K562 (cell line): ENCODE measurements at regions not wholly inside any gene's neighbourhood (a gene's known extent, or its start where the extent isn't known, plus 50 kb on each side); places are given as distances from the start of the nearest gene placed in this dataset.

Experiments
- ATAC-seq: fragments of 200-7000 bp; cut with Tn5 transposase; 3 replicates; pipeline ENCODE4 v1.9.1; 2020; ENCODE audit warnings: moderate library complexity
- BruUV-seq: library from RNA; stranded (reverse); fragments of 400-500 nt; replicated peaks from 2 replicates; lab custom pipeline; 2021; lab: Mats Ljungman, UMichigan
- CTCF ChIA-PET: fragments of 300-600 bp; formaldehyde crosslinking; extraction: SDS; loops from one replicate; lab custom pipeline; 2021; ENCODE audit warnings: low intra/inter-chr PET ratio; lab: Yijun Ruan, JAX
- POLR2A ChIA-PET: fragments of 300-600, 350-650 bp; sonication (Branson Sonifier 250); formaldehyde crosslinking; extraction: SDS; loops from one replicate; lab custom pipeline; 2021; ENCODE audit warnings: antibody characterized with exemption, inconsistent platforms; lab: Yijun Ruan, JAX
- DNase-seq, 4 experiments: peaks; one replicate each; pipeline versions ENCODE4 v3.0.0 to v3.0.0-alpha.2; 2011 to 2018; ENCODE audit warnings: low spot score in 3 of 4, mixed read lengths in 3 of 4; ENCODE audit errors: extremely low read depth in 1 of 4
- FAIRE-seq: peaks from 2 replicates; lab custom pipeline; 2011; peaks lifted over from hg19 to GRCh38; lab: Jason Lieb, UNC
- H2AFZ ChIP-seq: 2 replicates; pipeline ENCODE4 v1.6.0; 2011; ENCODE audit warnings: low read depth, low read length, control low read depth, inconsistent platforms
- H3K27ac ChIP-seq: fragments of 200-600 bp; 3 replicates; pipeline ENCODE4 v1.8.0; 2011; ENCODE audit warnings: low read depth, mild to moderate bottlenecking, control low read depth, inconsistent platforms, low read length, moderate library complexity, mixed read lengths; ENCODE audit errors: extremely low read depth
- H3K27me3 ChIP-seq, 2 experiments: fragments of 300-600 bp in 1 of 2; 2 replicates in 1 of 2; 3 replicates in 1 of 2; pipeline versions ENCODE4 v1.6.0 to v1.8.0; 2011; ENCODE audit warnings: inconsistent platforms in 2 of 2, low read length in 2 of 2, mild to moderate bottlenecking in 1 of 2, mixed read lengths in 1 of 2, moderate library complexity in 1 of 2; ENCODE audit not compliant: control insufficient read depth in 2 of 2, insufficient read depth in 2 of 2
- H3K36me3 ChIP-seq: fragments of 300-600 bp; 3 replicates; pipeline ENCODE4 v1.8.0; 2011; ENCODE audit warnings: mild to moderate bottlenecking, low read length, inconsistent platforms; ENCODE audit not compliant: control insufficient read depth, insufficient read depth
- H3K4me1 ChIP-seq, 2 experiments: fragments of 200-600 bp in 1 of 2; replicated peaks in 1 of 2; 2 replicates in 1 of 2; 3 replicates in 1 of 2; pipeline versions ENCODE4 v1.5.1 to v1.8.0; 2011; ENCODE audit warnings: inconsistent platforms in 2 of 2, low read length in 2 of 2, mild to moderate bottlenecking in 1 of 2, mixed read lengths in 1 of 2, moderate library complexity in 1 of 2; ENCODE audit not compliant: control insufficient read depth in 2 of 2, insufficient read depth in 2 of 2
- H3K4me2 ChIP-seq: 2 replicates; pipeline ENCODE4 v1.6.1; 2011; ENCODE audit warnings: low read length, control low read depth, inconsistent platforms, mixed read lengths; ENCODE audit not compliant: insufficient read depth
- H3K4me3 ChIP-seq: fragments of 200-600 bp; sonication (generic), shearing (Covaris generic); 2 replicates; pipeline ENCODE4 v1.5.1; 2016; ENCODE audit warnings: control low read depth, inconsistent platforms
- H3K79me2 ChIP-seq: fragments of 200-600 bp; 3 replicates; pipeline ENCODE4 v1.8.0; 2011; ENCODE audit warnings: low read length, inconsistent platforms; ENCODE audit not compliant: control insufficient read depth, insufficient read depth
- H3K9ac ChIP-seq, 2 experiments: 2 replicates each; pipeline versions ENCODE4 v1.6.0 to v1.6.1; 2011; ENCODE audit warnings: low read depth in 2 of 2, low read length in 2 of 2, control low read depth in 1 of 2, inconsistent platforms in 1 of 2, mild to moderate bottlenecking in 1 of 2, mixed read lengths in 1 of 2; ENCODE audit not compliant: insufficient read depth in 1 of 2
- H3K9me1 ChIP-seq: one replicate; pipeline ENCODE4 v1.6.0; 2011; ENCODE audit warnings: inconsistent platforms, mild to moderate bottlenecking, low read length, moderate library complexity; ENCODE audit not compliant: control insufficient read depth, insufficient read depth
- H3K9me3 ChIP-seq: replicated peaks from 2 replicates; pipeline ENCODE4 v1.5.1; 2011; ENCODE audit warnings: low read depth, low read length, inconsistent platforms; ENCODE audit not compliant: control insufficient read depth, insufficient read depth
- H4K20me1 ChIP-seq: replicated peaks from 2 replicates; pipeline ENCODE4 v1.6.1; 2011; ENCODE audit warnings: low read length, inconsistent platforms, mixed read lengths; ENCODE audit not compliant: control insufficient read depth, insufficient read depth
- BRF1 ChIP-seq: IDR thresholded peaks from 3 replicates; pipeline ENCODE4 v1.6.1; 2011; ENCODE audit warnings: borderline replicate concordance, mild to moderate bottlenecking; ENCODE audit not compliant: insufficient read length; ENCODE audit errors: extremely low read depth
- ETS2 ChIP-seq: IDR thresholded peaks from 2 replicates; pipeline ENCODE4 v1.6.1; 2016; ENCODE audit warnings: borderline replicate concordance, missing genetic modification characterization, mild to moderate bottlenecking, moderate library complexity, missing compliant biosample characterization; ENCODE audit not compliant: poor library complexity, severe bottlenecking
- ETV1 ChIP-seq: fragments of 450-650 bp; conservative IDR thresholded peaks from 2 replicates; pipeline ENCODE4 v1.6.1; 2016; ENCODE audit warnings: missing genetic modification characterization, control low read depth, low read depth, missing compliant biosample characterization
- EWSR1 ChIP-seq: fragments of 450-650 bp; IDR thresholded peaks from 2 replicates; pipeline ENCODE4 v1.6.1; 2018; ENCODE audit warnings: borderline replicate concordance, mild to moderate bottlenecking, low read depth, moderate library complexity; ENCODE audit not compliant: partially characterized antibody
- FOS ChIP-seq: IDR thresholded peaks from 3 replicates; pipeline ENCODE4 v1.6.1; 2011; ENCODE audit not compliant: insufficient read length; ENCODE audit errors: extremely low read depth
- FOXK2 ChIP-seq, 2 experiments: fragments of 450-650 bp; IDR thresholded peaks in 1 of 2; conservative IDR thresholded peaks in 1 of 2; 2 replicates each; pipeline ENCODE4 v1.6.1; 2016; ENCODE audit warnings: low read depth in 2 of 2, mild to moderate bottlenecking in 1 of 2
- GTF2B ChIP-seq: IDR thresholded peaks from 2 replicates; pipeline ENCODE4 v1.6.1; 2011; ENCODE audit not compliant: insufficient read length; ENCODE audit errors: extremely low read depth
- KAT2B ChIP-seq: IDR thresholded peaks from one replicate; pipeline ENCODE4 v1.6.1; 2012; ENCODE audit warnings: low read depth, mild to moderate bottlenecking, control low read depth, inconsistent platforms, low read length, moderate library complexity
- L3MBTL2 ChIP-seq: fragments of 450-650 bp; IDR thresholded peaks from 2 replicates; pipeline ENCODE4 v1.6.1; 2016; ENCODE audit warnings: mild to moderate bottlenecking, moderate library complexity
- MBD1 ChIP-seq: fragments of 250-450 bp; sonication (Bioruptor Pico); IDR thresholded peaks from 2 replicates; pipeline ENCODE4 v1.8.0; 2022; ENCODE audit warnings: inconsistent platforms
- NCOR1 ChIP-seq: fragments of 450-650 bp; IDR thresholded peaks from 2 replicates; pipeline ENCODE4 v1.6.1; 2016; ENCODE audit warnings: mild to moderate bottlenecking, moderate library complexity
- NR2F6 ChIP-seq: fragments of 450-650 bp; formaldehyde crosslinking; IDR thresholded peaks from 2 replicates; pipeline ENCODE4 v1.4.0; 2020; ENCODE audit warnings: mild to moderate bottlenecking
- PCBP2 ChIP-seq: fragments of 200-400 bp; formaldehyde crosslinking; IDR thresholded peaks from 2 replicates; pipeline ENCODE4 v1.6.1; 2018; ENCODE audit warnings: low read length, low read depth, mild to moderate bottlenecking, moderate library complexity; ENCODE audit not compliant: poor library complexity, severe bottlenecking
- PHB2 ChIP-seq: fragments of 450-650 bp; IDR thresholded peaks from 2 replicates; pipeline ENCODE4 v1.6.1; 2017; ENCODE audit warnings: low read depth
- PTRF ChIP-seq: fragments of 450-650 bp; IDR thresholded peaks from 2 replicates; pipeline ENCODE4 v1.6.1; 2016; ENCODE audit warnings: mild to moderate bottlenecking, missing genetic modification characterization, missing compliant biosample characterization
- SMARCE1 ChIP-seq: fragments of 450-650 bp; IDR thresholded peaks from 2 replicates; pipeline ENCODE4 v1.7.1; 2016; ENCODE audit warnings: mild to moderate bottlenecking
- ZBTB34 ChIP-seq: fragments of 250-450 bp; sonication (Bioruptor Pico); IDR thresholded peaks from 2 replicates; pipeline ENCODE4 v1.8.0; 2021; ENCODE audit warnings: mild to moderate bottlenecking, moderate library complexity
- ZNF140 ChIP-seq: fragments of 250-450 bp; sonication (Bioruptor Pico); IDR thresholded peaks from 2 replicates; pipeline ENCODE4 v1.8.0; 2021; ENCODE audit warnings: moderate library complexity, mild to moderate bottlenecking, inconsistent platforms
- ZNF696 ChIP-seq: fragments of 250-450 bp; sonication (Bioruptor Pico); conservative IDR thresholded peaks from 2 replicates; pipeline ENCODE4 v1.4.0; 2020; ENCODE audit warnings: mild to moderate bottlenecking, moderate library complexity
- ZNF785 ChIP-seq: fragments of 250-450 bp; sonication (Bioruptor Pico); IDR thresholded peaks from 2 replicates; pipeline ENCODE4 v1.4.0; 2020; ENCODE audit warnings: mild to moderate bottlenecking
- in situ Hi-C: fragments of 300-500 bp; cut with MboI; formaldehyde crosslinking; loops from 4 replicates; pipeline ENCODE4 v1.15.0; 2018; ENCODE audit warnings: inconsistent platforms, mixed read lengths
- intact Hi-C: fragments of 100-400 bp; cut with micrococcal nuclease; formaldehyde crosslinking; loops from 2 replicates; pipeline ENCODE4 v1.14.2; 2022

GRCh38 chr9:115498303-115498702 lies 380.3 kb upstream of the TNC start (continued):
- TF ChIP-seq SMARCE1: no peak
- TF ChIP-seq ZBTB34 (CRISPR knock-in tag): no peak
- TF ChIP-seq NR2F6 (CRISPR knock-in tag): no peak
- no peak for TF ChIP-seq KAT2B
- TF ChIP-seq PCBP2: no peak
- TF ChIP-seq NCOR1: no peak

- POLR2A ChIA-PET: no interaction called here
- no TSS peak for BruUV-seq
- in situ Hi-C loops: no loop called here
- intact Hi-C loops: no loop called here
- Histone ChIP-seq H3K9me1 (no peaks in the 10 kb centered on the region), H3K27ac (no peak overlapping the region), H3K79me2 (no peaks in the 10 kb centered on the region), H3K4me3 (no peak overlapping the region), H2AFZ (no peak overlapping the region), H3K36me3 (no peaks in the 10 kb centered on the region), H3K4me2 (no peak overlapping the region), H3K4me1 (no peaks in the 10 kb centered on the region), H3K27me3 (no peaks in the 10 kb centered on the region), H4K20me1 (no peaks in the 10 kb centered on the region), H3K9me3 (0 out of 2 replicates have a peak, but pooled peaks cover 2% of the 10 kb centered on the region), H3K9ac (no peak overlapping the region)
- DNase-seq: no peak
- ATAC-seq: no peak
- CTCF ChIA-PET: no interaction called here
- FAIRE-seq: no peak
- TF ChIP-seq FOS (no peak), L3MBTL2 (no peak), BRF1 (no peak), ZNF696 (CRISPR knock-in tag) (no peak), PHB2 (no peak), MBD1 (no peak), ETV1 (no peak), ZNF785 (no peak), EWSR1 (no peak), GTF2B (no peak), ZNF140 (CRISPR knock-in tag) (no peak), ETS2 (no peak), PTRF (no peak), FOXK2 (conservative IDR thresholded peaks at IDR 0.05 in 1 of 2, IDR thresholded peaks at IDR 0.05 in 1 of 2; ENCODE audit: low read depth in 2 of 2) (no peak)
These were observed 389.2 kb upstream of the TNC start for GRCh38 chr9:115507148-115507547.
